Effector CD4-positive, alpha-beta T cell (primary cell): ENCODE measurements at regions not wholly inside any gene's neighbourhood (a gene's known extent, or its start where the extent isn't known, plus 50 kb on each side); places are given as distances from the start of the nearest gene placed in this dataset.
"Not testable (repeated sequence)": the region's sequence is repeated elsewhere in the genome, so short reads cannot be mapped to it uniquely, and the experiment has no call there.

Experiments
- DNase-seq: peaks from one replicate; pipeline ENCODE4 v3.0.0-alpha.2; 2020

DNA sequence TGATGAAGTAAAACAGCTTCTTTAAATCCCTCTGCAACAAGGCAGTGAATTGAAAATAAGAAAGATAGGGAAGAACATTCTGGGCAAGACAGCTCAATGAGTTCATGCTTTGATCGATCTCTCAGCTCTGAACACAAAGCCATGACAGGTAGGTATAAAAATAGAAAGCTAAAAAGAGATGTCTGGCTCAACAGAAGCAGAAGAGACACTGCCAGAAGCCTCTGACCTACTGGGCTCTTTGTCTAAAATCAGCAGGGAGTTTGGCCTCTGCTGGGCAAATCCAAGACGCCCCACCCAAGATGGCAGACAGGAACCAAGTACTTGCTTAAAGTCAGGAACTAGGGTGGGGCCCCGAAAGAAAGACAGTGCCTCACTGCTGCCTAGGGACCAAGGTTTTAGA, 2684.1 kb upstream of the TPTE start:
- DNase-seq, result not testable (repeated sequence)

DNA sequence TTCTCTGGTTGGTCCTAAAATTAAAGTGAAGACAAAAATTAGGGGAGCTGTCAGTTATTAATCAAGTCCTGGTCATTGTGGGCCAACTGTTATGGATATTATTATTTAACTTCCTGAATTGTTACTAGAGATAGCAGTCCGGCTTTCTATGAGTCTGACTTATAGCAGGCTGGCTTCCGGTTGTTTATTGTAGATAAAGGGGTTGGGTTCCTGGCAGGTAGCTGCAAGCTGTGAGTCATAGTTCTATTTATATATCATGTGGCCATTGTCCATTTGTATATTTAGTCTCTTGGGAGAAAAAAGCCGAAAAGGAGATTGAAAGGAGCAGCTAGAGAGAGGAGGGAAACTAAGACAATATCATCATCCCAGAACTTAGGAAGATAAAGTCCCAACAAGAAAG, 2668.0 kb upstream of the TPTE start:
- not testable (repeated sequence) for DNase-seq

DNA sequence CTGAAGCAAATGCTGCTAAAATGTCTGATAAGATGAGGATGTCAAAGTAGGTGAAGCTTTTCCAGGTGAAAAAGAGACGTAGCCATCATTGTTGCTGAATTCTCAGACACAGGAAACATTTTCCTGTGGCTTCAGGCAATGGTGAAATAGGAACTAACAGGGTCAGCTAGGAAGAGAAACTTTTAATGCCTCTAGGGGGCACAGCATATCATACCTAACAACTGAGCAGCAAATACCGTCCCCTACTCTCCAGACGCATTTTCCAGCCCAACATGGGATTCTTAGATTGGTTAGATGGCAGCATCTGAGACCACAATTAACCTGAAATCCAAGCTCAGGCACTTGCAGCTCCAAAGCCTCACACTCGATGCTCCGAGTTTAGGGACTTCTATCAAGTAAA, 2667.5 kb upstream of the TPTE start:
- DNase-seq, result not testable (repeated sequence)
